ENCODE measurements at regions not wholly inside any gene's neighbourhood (a gene's known extent, or its start where the extent isn't known, plus 50 kb on each side); places are given as distances from the start of the nearest gene placed in this dataset.

GRCh38 chr16:79517156-79517555, 83.4 kb downstream of the MAF start:
- Mint-ChIP-seq H3K27ac (no peak overlapping the region), H3K4me3 (no peak overlapping the region), H3K9me3 (no peaks in the 10 kb centered on the region), H3K27me3 (ENCODE audit: low read depth) (peaks cover 32% of the 10 kb centered on the region), H3K4me1 (ENCODE audit: low read depth) (no peaks in the 10 kb centered on the region), H3K36me3 (ENCODE audit: low read depth) (no peaks in the 10 kb centered on the region)
- intact Hi-C loops (cut with micrococcal nuclease): no loop called here
- no peak for DNase-seq
- CTCF ChIA-PET: no interaction called here

- Mint-ChIP-seq H3K9me3 (no peaks in the 10 kb centered on the region), H3K36me3 (ENCODE audit: low read depth) (no peaks in the 10 kb centered on the region), H3K4me1 (ENCODE audit: low read depth) (no peaks in the 10 kb centered on the region), H3K4me3 (no peak overlapping the region), H3K27ac (no peak overlapping the region), H3K27me3 (ENCODE audit: low read depth) (peaks cover 2% of the 10 kb centered on the region)
- no peak for DNase-seq
- CTCF ChIA-PET: no interaction called here
- intact Hi-C loops (cut with micrococcal nuclease): no loop called here
Observed at GRCh38 chr16:79510879-79511278, 89.7 kb downstream of the MAF start.

GRCh38 chr16:79509906-79510305, 90.6 kb downstream of the MAF start:
- no peak overlapping the region for H3K27ac Mint-ChIP-seq
- no peaks in the 10 kb centered on the region for H3K9me3 Mint-ChIP-seq
- no peak overlapping the region for H3K4me3 Mint-ChIP-seq
- H3K36me3 Mint-ChIP-seq (ENCODE audit: low read depth): no peaks in the 10 kb centered on the region
- CTCF ChIA-PET: no interaction called here
- DNase-seq: no peak
- intact Hi-C loops (cut with micrococcal nuclease): no loop called here
- peaks cover 2% of the 10 kb centered on the region for H3K27me3 Mint-ChIP-seq (ENCODE audit: low read depth)
- no peaks in the 10 kb centered on the region for H3K4me1 Mint-ChIP-seq (ENCODE audit: low read depth)

- intact Hi-C loops (cut with micrococcal nuclease): no loop called here
- H3K27me3 Mint-ChIP-seq (ENCODE audit: low read depth): no peaks in the 10 kb centered on the region
Observed at GRCh38 chr16:79509211-79509631, 91.3 kb downstream of the MAF start.

GRCh38 chr16:79508294-79508693, 92.2 kb downstream of the MAF start:
- H3K36me3 Mint-ChIP-seq (ENCODE audit: low read depth): no peaks in the 10 kb centered on the region
- no peaks in the 10 kb centered on the region for H3K27me3 Mint-ChIP-seq (ENCODE audit: low read depth)
- no peak overlapping the region for H3K27ac Mint-ChIP-seq
- intact Hi-C loops (cut with micrococcal nuclease): no loop called here
- H3K4me3 Mint-ChIP-seq: no peak overlapping the region
- no peak for DNase-seq
- CTCF ChIA-PET: no interaction called here
- H3K4me1 Mint-ChIP-seq (ENCODE audit: low read depth): no peaks in the 10 kb centered on the region
- no peaks in the 10 kb centered on the region for H3K9me3 Mint-ChIP-seq

More at GRCh38 chr16:79509211-79509631, 91.3 kb downstream of the MAF start:
- Mint-ChIP-seq H3K27ac (no peak overlapping the region), H3K4me3 (no peak overlapping the region), H3K9me3 (no peaks in the 10 kb centered on the region), H3K4me1 (ENCODE audit: low read depth) (no peaks in the 10 kb centered on the region), H3K36me3 (ENCODE audit: low read depth) (no peaks in the 10 kb centered on the region)
- CTCF ChIA-PET: no interaction called here
- no peak for DNase-seq

GRCh38 chr16:79505344-79505743, 95.2 kb downstream of the MAF start:
- Mint-ChIP-seq H3K27ac (no peak overlapping the region), H3K4me1 (ENCODE audit: low read depth) (no peaks in the 10 kb centered on the region), H3K4me3 (no peak overlapping the region), H3K36me3 (ENCODE audit: low read depth) (no peaks in the 10 kb centered on the region), H3K9me3 (no peaks in the 10 kb centered on the region), H3K27me3 (ENCODE audit: low read depth) (no peaks in the 10 kb centered on the region)
- CTCF ChIA-PET: no interaction called here
- no peak for DNase-seq
- intact Hi-C loops (cut with micrococcal nuclease): no loop called here

GRCh38 chr16:79503511-79503910, 97.0 kb downstream of the MAF start:
- H3K4me3 Mint-ChIP-seq: no peak overlapping the region
- no peaks in the 10 kb centered on the region for H3K4me1 Mint-ChIP-seq (ENCODE audit: low read depth)
- no peaks in the 10 kb centered on the region for H3K36me3 Mint-ChIP-seq (ENCODE audit: low read depth)
- H3K27me3 Mint-ChIP-seq (ENCODE audit: low read depth): no peaks in the 10 kb centered on the region
- peaks cover 5% of the 10 kb centered on the region for H3K9me3 Mint-ChIP-seq
- intact Hi-C loops (cut with micrococcal nuclease): no loop called here
- CTCF ChIA-PET: no interaction called here
- DNase-seq: no peak
- no peak overlapping the region for H3K27ac Mint-ChIP-seq

- H3K4me3 Mint-ChIP-seq: no peak overlapping the region
- H3K27me3 Mint-ChIP-seq (ENCODE audit: low read depth): no peaks in the 10 kb centered on the region
- H3K4me1 Mint-ChIP-seq (ENCODE audit: low read depth): no peaks in the 10 kb centered on the region
- CTCF ChIA-PET: no interaction called here
- peaks cover 5% of the 10 kb centered on the region for H3K9me3 Mint-ChIP-seq
- H3K27ac Mint-ChIP-seq: no peak overlapping the region
- no peaks in the 10 kb centered on the region for H3K36me3 Mint-ChIP-seq (ENCODE audit: low read depth)
- no peak for DNase-seq
- intact Hi-C loops (cut with micrococcal nuclease): no loop called here
Observed at GRCh38 chr16:79501446-79501845, 99.1 kb downstream of the MAF start.

- Mint-ChIP-seq H3K4me3 (no peak overlapping the region), H3K27ac (no peak overlapping the region), H3K36me3 (ENCODE audit: low read depth) (no peaks in the 10 kb centered on the region), H3K27me3 (ENCODE audit: low read depth) (no peaks in the 10 kb centered on the region), H3K9me3 (peaks cover 5% of the 10 kb centered on the region), H3K4me1 (ENCODE audit: low read depth) (no peaks in the 10 kb centered on the region)
- no peak for DNase-seq
- intact Hi-C loops (cut with micrococcal nuclease): no loop called here
- CTCF ChIA-PET: no interaction called here
Observed at GRCh38 chr16:79500866-79501265, 99.7 kb downstream of the MAF start.

GRCh38 chr16:79500286-79500685, 100.3 kb downstream of the MAF start:
- CTCF ChIA-PET: no interaction called here
- Mint-ChIP-seq H3K4me3 (no peak overlapping the region), H3K36me3 (ENCODE audit: low read depth) (no peaks in the 10 kb centered on the region), H3K27me3 (ENCODE audit: low read depth) (no peaks in the 10 kb centered on the region), H3K27ac (no peak overlapping the region), H3K9me3 (peaks cover 5% of the 10 kb centered on the region), H3K4me1 (ENCODE audit: low read depth) (no peaks in the 10 kb centered on the region)
- DNase-seq: no peak
- intact Hi-C loops (cut with micrococcal nuclease): no loop called here

GRCh38 chr16:79498928-79499327, 101.6 kb downstream of the MAF start:
- DNase-seq: no peak
- Mint-ChIP-seq H3K4me3 (no peak overlapping the region), H3K27me3 (ENCODE audit: low read depth) (no peaks in the 10 kb centered on the region), H3K4me1 (ENCODE audit: low read depth) (no peaks in the 10 kb centered on the region), H3K36me3 (ENCODE audit: low read depth) (no peaks in the 10 kb centered on the region), H3K9me3 (peaks cover 5% of the 10 kb centered on the region), H3K27ac (no peak overlapping the region)
- intact Hi-C loops (cut with micrococcal nuclease): no loop called here
- CTCF ChIA-PET: no interaction called here

GRCh38 chr16:79497606-79498350, 102.8 kb downstream of the MAF start:
- H3K27me3 Mint-ChIP-seq (ENCODE audit: low read depth): no peaks in the 10 kb centered on the region
- intact Hi-C loops (cut with micrococcal nuclease): no loop called here
- no peaks in the 10 kb centered on the region for H3K4me1 Mint-ChIP-seq (ENCODE audit: low read depth)
- peaks cover 5% of the 10 kb centered on the region for H3K9me3 Mint-ChIP-seq
- DNase-seq: no peak
- H3K4me3 Mint-ChIP-seq: no peak overlapping the region
- H3K27ac Mint-ChIP-seq: no peak overlapping the region
- CTCF ChIA-PET: no interaction called here
- no peaks in the 10 kb centered on the region for H3K36me3 Mint-ChIP-seq (ENCODE audit: low read depth)

- Mint-ChIP-seq H3K9me3 (peaks cover 2% of the 10 kb centered on the region), H3K4me3 (no peak overlapping the region), H3K4me1 (ENCODE audit: low read depth) (no peaks in the 10 kb centered on the region), H3K36me3 (ENCODE audit: low read depth) (no peaks in the 10 kb centered on the region), H3K27me3 (ENCODE audit: low read depth) (peaks cover 4% of the 10 kb centered on the region), H3K27ac (no peak overlapping the region)
- no peak for DNase-seq
- CTCF ChIA-PET: no interaction called here
- intact Hi-C loops (cut with micrococcal nuclease): no loop called here
Observed at GRCh38 chr16:79493911-79494310, 106.6 kb downstream of the MAF start.

Data from activated naive CD4-positive, alpha-beta T cell treated with anti-CD3 and anti-CD28 coated beads for 36 hours (primary cell).